ENCODE measurements at regions not wholly inside any gene's neighbourhood (a gene's known extent, or its start where the extent isn't known, plus 50 kb on each side); places are given as distances from the start of the nearest gene placed in this dataset.
A peak's percentile ranks its signal among the peaks of the same experiment; 100 is the strongest.
"Not testable (repeated sequence)": the region's sequence is repeated elsewhere in the genome, so short reads cannot be mapped to it uniquely, and the experiment has no call there.

DNA sequence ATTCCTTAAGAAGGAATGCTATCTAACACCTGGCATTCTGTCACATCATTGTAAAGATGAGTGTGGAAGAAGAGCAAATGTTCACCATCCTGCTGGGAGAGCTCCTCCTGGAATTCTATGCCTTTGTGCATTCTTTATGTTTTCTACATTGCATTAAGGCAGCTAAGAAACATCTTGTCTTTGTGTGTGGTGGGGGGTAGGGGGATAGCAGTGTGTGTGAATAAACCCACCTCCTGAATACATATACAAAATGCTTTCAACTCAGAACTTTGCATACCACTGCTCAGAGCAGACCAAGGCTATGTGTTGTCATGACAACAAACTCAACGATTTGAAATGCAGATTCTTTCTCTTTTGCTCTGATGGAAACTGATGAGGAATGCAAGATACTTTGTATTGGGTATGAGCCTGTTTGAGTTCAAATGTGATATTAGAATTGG lies 193.6 kb upstream of the KAZN start:
- no peak for DNase-seq (ENCODE audit: low read depth, low spot score)
- no peak overlapping the region for H3K27ac ChIP-seq

DNA sequence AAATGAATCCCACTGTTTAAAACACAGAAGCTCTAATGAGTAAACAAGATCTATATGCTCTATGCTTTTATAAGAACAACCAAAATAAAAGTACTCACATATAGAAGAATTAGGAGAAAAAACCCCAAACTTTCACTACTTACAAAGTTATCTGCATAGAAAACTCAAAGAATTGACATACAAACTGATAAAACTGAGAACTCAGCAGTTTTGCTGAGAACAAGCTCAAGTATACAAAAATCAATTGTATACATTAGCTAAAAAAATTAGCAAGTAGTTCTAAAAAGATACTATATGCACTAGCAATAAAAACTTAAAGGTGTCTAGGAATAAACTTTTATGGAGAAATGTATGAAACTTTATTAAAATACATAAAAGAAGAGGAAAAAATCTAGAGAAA lies 186.2 kb upstream of the KAZN start:
- H3K27ac ChIP-seq = no peak overlapping the region

DNA sequence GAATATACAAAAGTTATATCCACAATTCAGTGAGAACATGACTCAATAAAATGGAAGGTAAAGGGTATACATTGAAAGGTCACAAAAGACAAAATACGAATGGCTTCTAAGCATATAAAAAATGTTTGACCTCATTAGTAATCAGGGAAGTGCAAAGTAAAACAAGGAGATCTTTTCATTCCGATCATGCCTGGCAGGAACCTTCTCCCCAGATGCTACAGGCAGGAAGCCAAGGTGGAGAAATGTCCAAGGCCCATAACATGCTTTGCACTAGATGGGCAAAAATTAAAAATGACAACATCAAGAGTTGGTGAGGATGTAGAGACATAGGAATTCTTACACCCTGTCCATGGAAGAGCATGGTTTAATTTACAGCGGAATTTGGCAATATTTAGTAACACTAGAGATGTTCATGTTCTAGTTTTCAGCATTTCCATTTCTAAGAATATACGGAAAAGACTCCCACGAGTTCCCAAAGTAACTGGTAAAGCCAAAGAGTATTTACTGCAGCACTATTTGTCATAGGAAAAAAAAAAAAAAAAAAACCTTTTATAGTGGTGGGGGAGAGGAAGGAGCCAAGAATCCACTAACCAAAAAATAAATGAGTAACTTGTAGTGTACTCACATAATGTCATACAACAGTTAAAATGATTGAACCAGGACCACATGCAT lies 184.5 kb upstream of the KAZN start:
- DNase-seq (ENCODE audit: low read depth, low spot score) = no peak
- H3K27ac ChIP-seq = no peak overlapping the region

More for the DNA sequence above, 186.2 kb upstream of the KAZN start:
- no peak for DNase-seq (ENCODE audit: low read depth, low spot score)

DNA sequence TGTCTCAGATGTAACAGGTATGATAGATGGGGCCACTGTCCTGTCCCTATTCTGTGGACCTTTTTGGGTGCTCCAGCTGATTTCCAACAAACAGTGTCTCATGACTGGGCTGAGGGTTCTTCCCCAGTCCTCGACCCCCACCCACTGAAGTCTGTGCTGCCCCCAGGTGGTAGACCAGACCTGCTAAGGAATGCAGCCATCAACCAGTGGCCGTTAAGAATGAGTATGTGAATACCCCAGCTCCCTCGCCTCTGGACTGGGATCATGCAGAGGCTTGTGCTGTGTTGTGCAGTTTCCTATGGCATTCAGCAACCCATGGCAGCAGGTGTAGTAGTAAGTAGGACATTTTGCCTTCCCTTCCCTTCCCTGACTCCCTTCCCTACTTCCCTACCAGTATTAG lies 183.1 kb upstream of the KAZN start:
- no peak overlapping the region for H3K27ac ChIP-seq
- no peak for DNase-seq (ENCODE audit: low read depth, low spot score)

DNA sequence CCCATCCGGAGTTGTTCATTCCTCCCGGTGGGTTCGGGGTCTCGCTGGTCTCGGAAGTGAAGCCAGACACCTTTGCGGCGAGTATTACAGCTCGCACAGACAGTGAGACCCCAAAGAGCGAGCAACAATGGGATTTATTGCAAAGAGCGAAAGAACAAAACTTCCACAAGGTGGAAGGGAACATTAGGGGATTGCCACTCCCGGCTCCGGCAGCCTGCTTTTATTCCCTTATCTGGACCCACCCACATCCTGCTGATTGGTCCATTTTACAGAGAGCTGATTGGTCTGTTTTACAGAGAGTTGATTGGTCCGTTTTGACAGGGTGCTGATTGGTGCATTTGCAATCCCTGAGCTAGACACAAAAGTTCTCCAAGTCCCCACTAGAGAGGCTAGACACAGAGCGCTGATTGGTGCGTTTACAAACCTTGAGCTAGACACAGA lies 178.7 kb upstream of the KAZN start:
- not testable (repeated sequence) for H3K27ac ChIP-seq; DNase-seq (ENCODE audit: low read depth, low spot score)

DNA sequence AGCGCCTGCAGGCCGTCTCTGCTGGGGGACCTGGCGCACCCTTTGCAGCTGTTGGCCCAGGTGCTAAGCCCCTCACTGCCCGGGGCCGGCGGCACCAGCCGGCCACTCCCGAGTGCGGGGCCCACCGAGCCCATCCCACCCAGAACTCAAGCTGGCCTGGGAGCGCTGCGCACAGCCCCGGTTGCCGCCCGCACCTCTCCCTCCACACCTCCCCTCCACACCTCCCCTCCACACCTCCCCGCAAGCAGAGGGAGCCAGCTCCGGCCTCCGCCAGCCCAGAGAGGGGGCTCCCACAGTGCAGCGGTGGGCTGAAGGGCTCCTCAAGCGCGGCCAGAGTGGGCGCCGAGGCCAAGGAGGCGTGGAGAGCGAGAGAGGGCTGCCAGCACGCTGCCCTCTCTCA lies 177.8 kb upstream of the KAZN start:
- H3K27ac ChIP-seq = no peak overlapping the region
- DNase-seq (ENCODE audit: low read depth, low spot score) = no peak

DNA sequence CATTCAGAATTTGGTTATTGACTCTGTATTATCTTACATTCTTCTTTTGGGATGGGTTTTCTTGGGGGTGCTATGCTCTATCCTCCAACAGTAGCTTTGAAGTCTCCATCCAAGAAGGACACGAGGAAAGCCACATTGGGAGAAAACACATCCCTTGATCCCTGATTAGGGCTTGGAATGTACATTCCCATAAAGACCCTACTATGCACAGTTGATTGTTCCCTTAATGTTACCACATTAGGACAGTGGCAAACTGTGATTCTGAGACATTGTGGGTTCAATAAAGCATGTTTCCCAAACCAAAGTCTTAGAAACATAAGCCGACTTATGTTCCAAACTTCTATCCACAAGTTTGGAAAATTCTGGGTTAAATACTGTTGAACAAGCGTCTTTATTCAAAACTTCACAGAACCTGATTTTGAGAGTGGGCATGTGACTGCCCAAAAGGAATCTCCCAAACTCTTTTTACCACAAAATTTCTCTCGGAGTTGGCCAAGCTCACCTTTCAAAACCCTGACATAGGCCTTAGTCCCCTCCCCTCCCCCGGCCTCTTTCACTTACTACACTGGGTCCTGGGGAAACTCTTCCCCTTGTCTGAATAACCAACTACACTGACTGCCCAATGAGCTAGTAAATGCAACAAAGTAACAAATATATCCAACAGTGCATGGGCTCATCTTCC lies 177.0 kb upstream of the KAZN start:
- DNase-seq (ENCODE audit: low read depth, low spot score) = no peak

DNA sequence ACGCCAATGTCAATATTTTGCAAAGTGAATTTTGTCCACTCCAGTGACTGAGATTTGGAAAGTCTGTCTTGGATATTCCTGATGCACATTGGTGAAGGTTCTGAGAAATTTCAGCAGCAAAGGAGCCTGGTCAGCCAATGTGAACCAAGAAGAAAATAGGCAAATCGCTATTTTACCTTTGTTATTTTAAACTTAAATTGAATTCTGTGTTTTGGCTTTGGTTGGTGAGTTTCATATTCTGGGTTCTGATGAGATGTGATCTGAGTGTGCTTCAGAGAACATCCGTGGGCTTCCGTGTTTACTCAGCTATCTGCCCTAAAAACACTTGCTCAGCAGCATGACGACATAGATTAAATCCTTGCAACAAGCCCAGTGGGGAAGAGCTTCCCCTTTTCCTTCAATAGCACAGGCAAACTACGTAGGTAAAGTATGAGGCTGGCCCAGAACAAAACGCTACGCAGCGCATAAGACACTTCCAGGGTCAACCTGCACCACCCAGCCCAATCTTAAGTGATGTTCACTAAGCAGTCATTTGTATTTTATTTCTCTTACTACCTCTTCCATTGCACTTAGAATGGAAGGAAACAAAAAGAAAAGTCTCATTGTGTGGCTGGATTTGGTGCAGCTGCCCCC lies 176.4 kb upstream of the KAZN start:
- no peak overlapping the region for H3K27ac ChIP-seq
- DNase-seq (ENCODE audit: low read depth, low spot score) = no peak

More for the DNA sequence above, 177.0 kb upstream of the KAZN start:
- H3K27ac ChIP-seq = no peak overlapping the region

DNA sequence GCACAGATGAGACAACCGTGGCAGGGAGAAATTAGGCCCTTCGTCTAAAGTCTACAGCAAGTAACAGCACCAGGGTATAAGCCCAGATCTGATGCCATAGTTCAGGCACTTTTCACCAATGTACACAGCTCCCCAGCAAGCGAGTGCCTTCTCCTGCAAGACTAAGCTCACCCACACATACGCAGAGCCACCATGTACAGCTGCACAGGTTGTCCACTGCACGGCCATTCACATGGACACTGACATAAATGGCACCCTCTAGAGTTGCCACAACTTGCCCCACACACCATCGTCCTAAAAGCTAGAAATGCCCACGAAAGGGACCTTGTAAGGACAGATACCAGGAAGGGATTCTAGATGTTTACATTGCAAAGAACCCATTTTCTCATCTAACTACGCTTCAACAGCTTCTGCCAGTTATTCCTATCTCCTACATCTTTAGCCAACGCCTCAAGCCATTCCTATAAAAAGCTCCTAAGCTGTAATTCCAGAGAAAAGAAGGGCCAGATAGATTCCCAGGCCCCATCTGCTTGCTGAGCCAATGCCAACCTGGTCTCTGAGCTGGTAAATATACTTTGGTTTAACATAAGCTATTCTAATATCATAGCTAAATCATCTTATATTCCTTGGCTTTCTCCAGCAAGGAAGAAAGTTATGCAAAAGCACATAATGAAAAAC lies 174.0 kb upstream of the KAZN start:
- H3K27ac ChIP-seq = no peak overlapping the region
- no peak for DNase-seq (ENCODE audit: low read depth, low spot score)

DNA sequence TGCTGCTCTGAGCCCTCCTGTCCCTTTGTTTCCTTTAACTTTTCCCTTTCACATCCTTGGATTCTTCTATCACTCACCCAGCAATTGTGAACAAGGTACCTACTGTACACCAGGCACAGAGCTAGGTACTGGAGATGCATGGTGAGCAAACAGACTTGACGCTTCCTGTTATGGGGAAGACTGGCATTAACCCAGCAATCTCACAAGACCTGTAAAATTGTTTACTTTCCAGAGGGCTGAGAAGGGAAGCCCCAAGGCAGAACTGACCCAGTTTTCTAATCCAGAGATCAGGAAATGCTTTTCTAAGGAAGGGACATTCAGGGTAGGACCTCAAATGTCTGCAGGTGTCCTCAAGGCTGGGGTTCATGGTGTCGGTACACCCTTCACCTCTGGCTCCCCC lies 171.6 kb upstream of the KAZN start:
- DNase-seq (ENCODE audit: low read depth, low spot score) = no peak
- H3K27ac ChIP-seq = no peak overlapping the region

DNA sequence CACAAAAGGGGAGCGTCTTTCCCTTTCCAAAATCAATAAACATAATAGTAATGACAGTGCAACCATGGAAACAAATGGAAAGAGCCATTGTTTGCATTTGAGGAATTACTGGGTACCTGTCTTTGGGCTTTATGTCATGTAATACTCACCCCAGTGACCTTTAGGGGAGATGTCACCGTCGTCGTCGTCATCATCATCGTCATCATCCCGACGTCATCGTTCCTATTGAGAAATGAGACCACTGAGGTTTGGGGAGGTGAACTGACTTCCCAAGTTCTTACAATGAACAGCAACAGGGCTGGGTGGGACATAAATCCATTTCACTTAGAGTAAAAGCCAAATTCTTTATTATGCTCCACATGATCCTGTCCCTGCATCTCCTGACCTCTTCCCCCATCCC lies 168.9 kb upstream of the KAZN start:
- DNase-seq (ENCODE audit: low read depth, low spot score) = no peak
- no peak overlapping the region for H3K27ac ChIP-seq

DNA sequence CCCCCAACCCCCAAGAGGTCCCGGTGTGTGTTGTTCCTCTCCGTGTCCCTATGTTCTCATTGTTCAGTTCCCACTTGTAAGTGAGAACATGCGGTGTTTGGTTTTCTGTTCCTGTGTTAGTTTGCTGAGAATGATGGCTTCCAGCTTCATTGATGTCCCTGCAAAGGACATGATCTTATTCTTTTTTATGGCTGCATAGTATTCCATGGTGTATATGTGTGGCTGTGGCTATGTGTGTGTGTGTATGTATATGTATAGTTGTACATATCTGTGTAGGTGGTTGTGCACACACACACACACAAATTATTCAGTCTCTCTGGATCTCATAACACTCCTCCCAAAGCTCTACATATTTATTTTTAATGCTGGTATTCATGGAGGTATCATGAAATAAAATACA lies 165.8 kb upstream of the KAZN start:
- H3K27ac ChIP-seq; DNase-seq (ENCODE audit: low read depth, low spot score): not testable (repeated sequence)

DNA sequence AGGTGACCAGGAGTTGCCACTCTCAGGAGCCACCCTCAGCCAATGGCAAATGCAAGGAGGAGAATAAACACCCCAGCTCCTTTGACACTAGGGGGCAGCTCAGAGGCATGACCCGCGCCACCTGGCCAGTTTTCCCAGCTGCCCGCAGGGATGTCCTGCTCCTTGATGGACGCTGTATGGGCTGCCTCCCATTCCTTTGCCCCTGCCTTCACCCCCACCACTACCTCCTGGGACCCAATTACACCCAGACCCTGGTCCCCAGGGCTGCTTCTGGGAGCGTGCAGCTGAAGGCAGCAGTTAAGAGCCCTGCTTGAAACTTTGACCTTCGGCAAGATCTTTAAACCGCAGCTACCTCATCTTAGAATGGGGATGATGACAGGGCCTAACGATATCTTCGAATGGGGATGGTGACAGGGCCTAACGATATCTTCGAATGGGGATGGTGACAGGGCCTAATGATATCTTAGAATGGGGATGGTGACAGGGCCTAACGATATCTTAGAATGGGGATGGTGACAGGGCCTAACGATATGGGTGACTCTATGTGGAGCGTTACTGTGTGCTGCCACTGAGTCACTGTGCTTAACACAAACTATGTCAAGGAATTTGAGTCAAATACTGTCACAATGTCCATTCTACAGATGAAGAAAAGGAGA lies 163.0 kb upstream of the KAZN start:
- no peak for DNase-seq (ENCODE audit: low read depth, low spot score)
- H3K27ac ChIP-seq = no peak overlapping the region

DNA sequence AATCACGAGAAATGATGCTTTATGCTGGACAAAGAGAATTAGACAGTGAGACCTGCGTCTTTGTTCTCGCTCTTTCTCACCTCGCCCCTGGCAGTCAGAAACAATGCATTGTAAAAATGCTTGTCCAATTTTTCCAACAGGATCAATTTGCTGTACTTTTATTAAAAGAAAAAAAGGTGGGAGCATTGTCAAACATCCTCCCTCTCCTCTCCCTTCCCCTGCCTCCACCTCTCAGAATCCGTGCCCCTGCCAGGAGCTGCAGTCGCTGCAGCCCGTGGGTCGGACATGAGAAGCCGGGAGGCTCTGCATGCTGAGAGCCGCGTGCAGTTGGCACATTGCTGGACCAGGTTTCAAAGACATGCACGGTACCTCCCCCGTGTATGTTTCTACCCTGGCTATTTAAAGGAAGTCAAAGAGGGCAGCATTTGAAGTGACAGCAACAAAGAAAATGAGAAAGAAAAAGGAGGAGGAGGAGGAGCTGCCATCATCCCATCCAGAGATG lies 161.0 kb upstream of the KAZN start:
- H3K27ac ChIP-seq = no peak overlapping the region
- no peak for DNase-seq (ENCODE audit: low read depth, low spot score)

DNA sequence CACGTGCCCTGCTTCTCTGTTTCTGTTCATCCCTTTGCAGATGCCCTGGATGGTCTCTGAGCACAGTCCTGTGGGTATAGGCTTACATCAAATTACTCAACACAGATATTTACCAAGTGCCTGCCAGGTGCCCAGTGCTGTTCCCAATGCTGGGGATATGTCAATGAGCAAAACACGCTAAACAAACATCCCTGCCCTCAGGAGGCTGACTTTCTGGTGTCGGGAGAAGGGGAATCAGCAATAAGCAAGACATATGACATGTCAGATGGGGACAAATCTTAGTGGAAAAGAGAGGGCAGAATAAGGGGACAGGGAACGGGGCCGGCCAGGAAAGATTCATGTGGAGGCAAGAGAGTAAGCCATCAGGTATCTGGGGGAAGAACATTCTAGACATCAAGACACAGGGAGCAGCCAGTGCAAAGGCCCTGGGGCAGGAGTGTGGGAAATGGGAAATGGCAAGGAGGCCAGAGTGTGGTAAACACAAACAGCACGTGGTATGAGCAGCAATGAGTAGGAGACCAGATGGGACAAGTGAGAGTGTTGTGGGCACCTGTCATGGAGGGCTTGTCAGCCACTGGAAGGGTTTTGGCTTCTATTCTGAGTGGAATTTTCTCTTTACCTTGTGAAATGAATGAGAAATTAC lies 160.2 kb upstream of the KAZN start:
- no peak overlapping the region for H3K27ac ChIP-seq
- no peak for DNase-seq (ENCODE audit: low read depth, low spot score)

DNA sequence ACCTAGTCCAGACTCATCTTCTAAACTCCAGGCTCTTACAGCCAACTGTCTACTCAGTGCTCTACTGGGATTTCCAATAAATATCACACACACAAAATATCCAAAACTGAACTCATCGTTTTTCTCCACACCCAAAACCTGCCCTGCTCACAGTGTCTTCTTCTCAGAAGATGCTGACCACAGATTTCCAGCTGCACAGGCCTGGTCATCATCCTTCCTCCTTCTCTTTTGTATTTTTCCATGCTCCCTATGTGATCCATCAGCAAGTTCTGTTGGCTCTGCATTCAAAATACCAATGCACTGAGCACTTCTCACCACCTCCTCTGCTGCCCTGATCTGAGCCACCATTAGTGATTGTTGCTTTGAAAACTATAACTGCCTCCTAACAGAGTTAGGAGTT lies 159.5 kb upstream of the KAZN start:
- no peak overlapping the region for H3K27ac ChIP-seq
- DNase-seq (ENCODE audit: low read depth, low spot score) = no peak

DNA sequence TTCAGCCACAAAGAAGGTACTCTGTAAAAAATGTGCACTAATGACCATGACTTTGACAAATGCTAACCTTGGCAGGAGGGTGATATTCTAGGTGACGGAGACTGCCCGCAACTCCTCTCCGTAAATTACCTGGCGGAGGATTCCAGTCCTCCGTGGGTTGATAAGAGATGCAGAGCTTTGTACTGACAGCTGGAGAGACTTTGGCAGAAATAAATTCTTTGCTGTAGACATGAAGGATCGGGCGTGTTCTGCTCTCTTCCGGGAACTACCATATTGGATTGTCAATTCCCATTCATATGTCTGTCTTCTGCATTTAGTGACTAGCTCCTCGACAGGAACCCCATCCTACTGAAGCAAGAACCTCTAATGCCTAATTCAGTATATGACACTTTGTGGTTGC lies 158.3 kb upstream of the KAZN start:
- H3K27ac ChIP-seq = no peak overlapping the region
- no peak for DNase-seq (ENCODE audit: low read depth, low spot score)

DNA sequence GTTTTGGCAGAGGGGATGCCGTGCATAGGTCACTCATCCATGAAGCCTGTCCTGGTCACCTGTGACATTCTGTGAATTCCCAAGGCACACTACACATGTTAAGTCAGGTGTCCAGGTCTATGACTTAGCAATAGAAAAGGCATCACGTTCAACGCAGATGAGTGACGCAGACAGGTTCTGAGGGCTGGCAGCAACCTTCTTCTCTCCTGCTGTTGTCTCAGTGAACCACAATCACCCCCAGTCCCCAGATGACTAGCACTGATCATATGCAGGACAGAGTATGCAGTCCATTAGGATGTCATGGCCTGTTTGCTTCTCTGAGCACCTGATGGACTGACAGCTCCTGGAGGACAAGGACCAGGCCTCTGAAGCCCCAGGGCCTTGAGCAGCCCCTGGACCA lies 157.8 kb upstream of the KAZN start:
- no peak overlapping the region for H3K27ac ChIP-seq
- no peak for DNase-seq (ENCODE audit: low read depth, low spot score)

DNA sequence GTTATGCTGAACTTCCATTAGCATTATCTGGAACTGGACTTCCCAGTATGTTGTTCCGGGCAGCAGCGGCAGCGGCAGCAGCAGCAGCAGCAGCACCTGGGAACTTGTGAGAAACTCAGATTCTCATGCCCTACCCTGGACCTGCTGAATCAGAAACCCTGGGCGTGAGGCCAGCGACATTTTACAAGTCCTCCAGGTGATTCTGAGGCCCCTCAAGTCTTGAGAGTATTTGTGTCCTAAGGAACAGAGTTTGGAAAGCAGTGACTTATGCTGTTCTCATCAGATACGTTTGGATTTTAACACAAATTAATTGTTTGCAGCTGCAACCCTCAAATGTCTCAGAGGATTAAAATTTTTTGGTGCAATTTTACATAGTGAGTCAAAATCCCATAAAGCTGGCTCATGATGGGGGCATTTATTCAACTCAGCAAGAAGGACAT lies 157.2 kb upstream of the KAZN start:
- DNase-seq (ENCODE audit: low read depth, low spot score) = peak; percentile 78

DNA sequence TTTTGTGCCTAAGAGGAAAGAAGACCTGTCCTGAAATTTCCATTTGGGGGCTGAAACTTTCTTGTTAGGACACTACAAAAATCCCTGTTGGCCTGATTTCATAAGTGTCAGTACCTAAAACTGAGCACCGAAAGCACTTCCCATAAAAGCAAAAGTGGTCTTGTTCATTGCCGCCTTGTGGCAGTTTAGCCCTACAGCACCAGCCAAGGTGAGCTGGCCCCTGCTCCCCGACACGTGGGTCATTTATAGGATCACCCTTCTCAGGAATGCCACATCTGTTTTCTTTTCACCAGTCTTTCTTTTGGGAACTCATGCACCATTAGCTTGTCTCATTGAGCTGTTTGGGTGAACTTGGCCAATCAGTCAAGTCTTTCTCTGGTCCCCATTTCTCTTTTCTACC lies 155.8 kb upstream of the KAZN start:
- no peak for DNase-seq (ENCODE audit: low read depth, low spot score)
- no peak overlapping the region for H3K27ac ChIP-seq

More for the DNA sequence above, 157.2 kb upstream of the KAZN start:
- H3K27ac ChIP-seq = no peak overlapping the region
